ENCODE measurements at regions not wholly inside any gene's neighbourhood (a gene's known extent, or its start where the extent isn't known, plus 50 kb on each side); places are given as distances from the start of the nearest gene placed in this dataset.
"Not testable (repeated sequence)": the region's sequence is repeated elsewhere in the genome, so short reads cannot be mapped to it uniquely, and the experiment has no call there.

DNA sequence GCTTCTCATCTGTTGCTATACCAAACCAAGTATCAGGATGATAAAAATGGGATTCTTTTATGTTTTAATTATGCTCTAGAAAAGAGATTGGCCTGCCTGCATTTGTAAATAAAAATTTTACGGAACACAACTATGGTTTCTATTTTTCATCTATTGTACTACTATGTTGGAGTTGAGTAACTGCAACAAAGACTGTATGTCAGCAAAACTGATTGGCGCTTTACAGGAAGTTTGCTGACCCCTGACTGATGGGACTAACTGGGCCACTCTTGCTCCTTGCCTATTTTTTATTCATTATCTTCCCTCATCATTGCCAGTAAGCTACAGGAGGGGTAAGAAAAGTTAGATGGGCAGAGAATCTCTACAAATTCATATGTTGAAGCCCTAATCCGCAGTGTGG, 242.3 kb downstream of the FSIP2 start:
- no peak overlapping the region for H3K27ac ChIP-seq
- DNase-seq (ENCODE audit: low read depth, low spot score), result no peak

DNA sequence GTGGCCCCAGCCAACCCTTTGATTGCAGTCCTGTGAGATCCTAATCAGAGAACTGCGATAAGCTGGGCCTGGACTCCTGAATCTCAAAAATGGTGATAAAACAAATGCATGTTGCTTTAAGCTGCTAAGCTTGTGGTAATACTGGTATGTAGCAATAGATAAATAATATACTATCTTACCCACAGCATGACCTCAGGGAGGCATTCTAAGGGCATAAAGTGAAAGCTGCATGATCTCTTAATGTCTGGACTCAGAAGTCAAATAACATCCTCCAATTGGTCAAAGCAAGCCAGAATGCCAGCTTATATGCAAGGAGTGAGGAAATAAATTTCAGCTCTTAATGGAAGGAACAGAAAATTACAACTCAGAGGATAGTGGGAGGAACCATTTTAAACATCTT, 246.1 kb downstream of the FSIP2 start:
- no peak for DNase-seq (ENCODE audit: low read depth, low spot score)
- H3K27ac ChIP-seq, result no peak overlapping the region

DNA sequence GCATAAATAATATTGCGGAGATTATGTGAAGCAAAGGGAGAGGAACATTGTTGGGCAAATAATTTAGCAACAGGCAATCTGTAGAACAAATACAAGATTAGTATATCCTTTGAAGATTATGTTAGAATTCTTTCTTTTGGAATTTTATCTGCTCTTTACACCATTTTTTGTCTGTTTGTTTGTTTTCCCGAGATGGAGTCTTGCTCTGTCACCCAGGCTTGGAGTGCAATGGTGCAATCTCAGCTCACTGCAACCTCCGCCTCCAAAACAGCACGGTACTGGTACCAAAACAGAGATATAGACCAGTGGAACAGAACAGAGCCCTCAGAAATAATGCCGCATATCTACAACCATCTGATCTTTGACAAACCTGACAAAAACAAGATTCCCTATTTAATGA, 250.3 kb downstream of the FSIP2 start:
- DNase-seq (ENCODE audit: low read depth, low spot score), result not testable (repeated sequence)

DNA sequence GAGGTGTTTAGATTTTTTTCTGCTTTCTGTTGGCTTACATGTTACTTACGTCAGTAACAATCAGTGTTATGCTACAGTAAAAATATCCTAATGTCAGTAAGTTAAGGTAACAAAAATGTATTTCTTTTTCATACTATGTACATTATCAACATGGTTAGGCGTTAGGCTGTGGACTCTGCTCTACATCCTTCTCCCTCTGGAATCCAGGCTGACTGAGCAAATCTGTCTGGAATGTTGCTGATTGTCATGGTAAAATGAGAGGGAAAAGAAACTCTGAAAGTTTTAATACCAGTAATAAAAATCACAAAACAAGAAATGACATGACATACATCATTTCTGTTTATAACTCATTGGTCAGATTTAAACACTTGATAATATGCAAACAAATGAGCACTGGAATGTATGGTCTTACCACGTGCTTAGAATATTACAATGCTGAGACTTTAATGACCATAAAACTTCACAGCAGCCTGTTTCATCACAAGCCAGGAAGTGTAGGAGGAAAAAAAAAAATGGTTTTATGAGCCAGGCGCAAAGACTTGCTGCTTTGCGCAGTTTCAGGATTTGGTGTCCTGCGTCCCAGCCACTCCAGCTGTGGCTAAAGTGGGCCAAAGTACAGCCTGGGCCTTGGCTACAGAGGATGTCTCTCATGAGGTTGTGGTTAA, 252.4 kb downstream of the FSIP2 start:
- H3K27ac ChIP-seq, result no peak overlapping the region
- DNase-seq (ENCODE audit: low read depth, low spot score), result peak; percentile 48

More for the DNA sequence above, 250.3 kb downstream of the FSIP2 start:
- H3K27ac ChIP-seq, result not testable (repeated sequence)

DNA sequence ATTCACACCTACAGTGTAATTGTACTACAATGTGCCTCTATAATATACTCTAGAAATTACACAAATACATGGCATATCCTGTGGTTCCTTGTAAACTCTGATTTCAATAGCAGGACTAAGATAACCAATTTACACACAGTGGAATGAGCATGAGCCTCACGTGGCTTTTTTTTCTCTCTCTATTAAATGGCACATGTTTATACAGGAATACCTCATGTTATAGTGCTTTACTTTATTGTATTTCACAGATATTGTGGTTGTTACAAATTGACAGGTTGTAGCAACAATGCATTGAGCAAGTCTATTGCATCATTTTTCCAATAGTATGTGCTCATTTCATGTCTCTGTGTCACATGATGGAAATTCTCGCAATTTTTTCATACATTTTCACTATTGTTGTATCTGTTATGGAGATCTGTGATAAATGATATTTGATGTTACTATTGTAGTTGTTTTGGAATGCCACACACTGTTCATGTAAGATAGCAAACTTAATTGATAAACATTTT, 260.0 kb downstream of the FSIP2 start:
- no peak overlapping the region for H3K27ac ChIP-seq
- DNase-seq (ENCODE audit: low read depth, low spot score), result no peak

DNA sequence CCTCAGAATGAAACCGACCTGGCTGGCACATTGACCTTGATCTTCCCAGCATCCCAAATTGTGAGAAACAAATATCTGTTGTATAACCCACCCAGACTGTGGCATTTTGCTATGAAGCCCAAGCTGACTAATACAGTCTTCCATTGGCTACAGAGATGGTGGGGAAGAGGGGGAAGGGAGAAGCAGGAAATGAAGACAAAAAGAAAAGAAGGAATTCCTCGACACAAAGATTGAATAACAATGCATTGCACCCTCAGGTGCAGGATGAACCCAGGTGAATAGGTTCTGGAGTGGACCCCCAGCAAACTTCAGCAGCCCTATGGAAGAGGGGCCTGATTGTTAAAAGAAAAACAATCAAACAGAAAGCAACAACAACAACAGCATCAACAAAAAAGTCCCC, 270.7 kb downstream of the FSIP2 start:
- H3K27ac ChIP-seq, result no peak overlapping the region
- DNase-seq (ENCODE audit: low read depth, low spot score), result no peak

DNA sequence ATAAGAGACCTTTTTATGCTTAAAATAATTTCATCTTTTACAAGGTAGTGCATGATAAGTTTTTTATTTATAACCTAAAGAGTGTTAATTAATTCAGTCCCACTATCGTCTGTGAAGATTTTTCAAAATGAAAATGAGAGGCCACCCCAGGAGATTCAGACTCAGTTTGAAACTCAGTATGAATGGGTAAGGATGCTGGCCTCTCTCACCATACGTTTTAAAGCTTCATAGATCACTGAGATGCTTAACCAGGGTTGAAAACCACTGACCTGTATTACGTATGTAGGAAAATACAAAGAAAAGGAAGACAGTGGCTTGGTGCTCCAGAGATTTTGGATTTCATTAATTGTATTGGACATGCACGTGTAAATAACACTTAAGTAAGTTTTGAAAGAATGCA, 278.7 kb downstream of the FSIP2 start:
- H3K27ac ChIP-seq, result no peak overlapping the region
- DNase-seq (ENCODE audit: low read depth, low spot score), result no peak

DNA sequence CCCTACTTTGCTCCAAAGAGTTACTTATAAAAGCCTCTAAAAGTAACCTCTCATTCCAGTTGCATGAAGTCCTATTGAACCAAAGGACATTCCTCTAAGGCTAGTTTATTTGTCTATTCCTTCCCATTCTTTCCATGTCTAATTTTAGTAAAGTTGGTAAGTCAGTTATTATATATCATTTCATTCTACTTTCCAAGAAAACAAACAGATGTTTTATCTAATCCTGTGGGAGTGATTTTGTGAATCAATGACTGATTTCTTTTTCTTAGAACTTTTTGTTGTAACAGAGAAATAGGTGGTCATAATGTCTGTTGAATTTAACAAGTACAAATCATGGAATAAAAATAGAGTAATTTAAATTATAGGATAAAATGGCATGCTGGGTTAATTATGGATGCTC, 286.3 kb downstream of the FSIP2 start:
- no peak for DNase-seq (ENCODE audit: low read depth, low spot score)
- H3K27ac ChIP-seq, result no peak overlapping the region

DNA sequence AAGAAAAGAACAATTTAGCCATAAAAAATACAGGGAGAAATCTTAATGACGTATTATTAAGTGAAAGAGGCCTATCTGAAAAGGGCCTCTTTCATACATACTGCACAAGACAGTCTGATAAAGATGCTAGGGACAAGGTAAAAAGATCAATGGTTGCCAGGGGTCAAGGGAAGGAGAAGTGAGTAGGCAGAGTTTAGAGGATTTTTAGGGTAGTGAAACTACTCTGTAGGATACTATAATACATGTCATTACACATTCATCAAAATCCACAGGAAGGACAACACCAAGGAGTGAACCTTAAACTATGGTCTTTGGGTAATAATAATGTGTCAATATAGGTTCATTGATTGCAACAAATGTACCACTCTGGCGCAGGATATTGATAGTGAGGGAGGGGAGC, 289.3 kb downstream of the FSIP2 start:
- no peak for DNase-seq (ENCODE audit: low read depth, low spot score)
- H3K27ac ChIP-seq, result no peak overlapping the region

DNA sequence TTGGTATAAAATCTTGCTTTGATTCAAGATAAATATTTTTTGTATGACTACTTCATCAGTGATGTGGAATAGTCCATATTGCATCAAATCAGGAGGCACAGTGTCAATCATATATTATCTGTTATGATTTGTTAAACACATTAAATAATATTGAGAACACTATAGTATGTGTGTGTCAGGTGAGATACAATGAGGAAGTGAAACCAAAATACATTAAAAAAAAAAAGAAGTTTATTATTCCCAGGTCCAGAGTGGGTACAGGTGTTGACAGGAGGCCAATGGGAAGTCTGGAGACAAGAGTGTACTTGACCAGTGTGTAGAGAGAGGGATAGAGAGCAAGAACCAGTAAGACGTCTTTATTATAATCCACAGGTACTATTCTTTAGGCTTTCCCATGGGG, 292.6 kb downstream of the FSIP2 start:
- no peak for DNase-seq (ENCODE audit: low read depth, low spot score)
- H3K27ac ChIP-seq, result no peak overlapping the region

DNA sequence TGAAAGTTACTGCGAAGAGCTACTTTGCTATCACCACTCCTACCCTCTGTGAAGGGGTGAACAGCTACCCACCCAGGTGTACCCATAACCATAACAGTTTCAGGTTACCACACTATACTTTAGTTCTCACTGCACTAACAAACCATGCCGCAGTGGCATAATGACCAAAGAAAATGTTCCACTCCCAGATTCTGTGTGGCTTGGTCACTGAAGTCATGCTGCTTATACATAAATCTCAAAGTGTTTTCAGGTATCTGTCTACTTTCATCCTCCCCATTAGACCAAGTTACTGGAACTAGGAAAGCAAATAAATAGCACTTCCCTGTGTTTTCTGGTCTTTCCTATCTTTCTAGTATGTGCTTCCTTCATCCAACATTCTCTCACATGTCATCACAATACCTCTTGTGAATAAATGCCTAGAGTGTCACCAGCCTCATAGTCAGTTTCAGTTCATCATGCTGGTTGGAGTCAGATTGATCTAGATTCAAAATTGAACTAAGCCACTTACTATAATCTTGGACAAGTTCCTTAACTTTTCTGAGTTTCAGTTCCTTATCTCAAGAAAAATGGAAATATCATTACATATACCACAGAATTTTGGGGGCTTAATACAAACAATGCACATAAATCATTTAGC, 293.6 kb downstream of the FSIP2 start:
- H3K27ac ChIP-seq, result no peak overlapping the region
- DNase-seq (ENCODE audit: low read depth, low spot score), result no peak

DNA sequence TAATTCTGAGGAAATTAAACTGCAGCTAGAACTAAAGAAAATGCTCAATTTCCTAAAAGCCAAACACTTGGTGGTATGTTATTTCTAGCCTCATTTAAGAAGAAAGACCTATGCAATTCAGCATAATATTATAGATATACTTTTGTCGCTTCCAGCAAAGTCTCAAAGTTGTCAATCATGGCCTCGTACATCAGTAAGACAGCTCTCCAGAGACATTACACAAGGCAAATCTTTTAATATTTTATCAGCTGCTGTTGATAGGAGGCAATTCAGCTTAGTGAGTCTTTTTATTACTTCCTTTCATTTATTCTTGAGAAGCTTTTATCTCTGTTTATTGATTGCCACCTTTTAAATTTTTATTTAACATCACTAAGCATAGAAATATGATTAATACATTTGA, 294.3 kb downstream of the FSIP2 start:
- no peak overlapping the region for H3K27ac ChIP-seq
- DNase-seq (ENCODE audit: low read depth, low spot score), result no peak

DNA sequence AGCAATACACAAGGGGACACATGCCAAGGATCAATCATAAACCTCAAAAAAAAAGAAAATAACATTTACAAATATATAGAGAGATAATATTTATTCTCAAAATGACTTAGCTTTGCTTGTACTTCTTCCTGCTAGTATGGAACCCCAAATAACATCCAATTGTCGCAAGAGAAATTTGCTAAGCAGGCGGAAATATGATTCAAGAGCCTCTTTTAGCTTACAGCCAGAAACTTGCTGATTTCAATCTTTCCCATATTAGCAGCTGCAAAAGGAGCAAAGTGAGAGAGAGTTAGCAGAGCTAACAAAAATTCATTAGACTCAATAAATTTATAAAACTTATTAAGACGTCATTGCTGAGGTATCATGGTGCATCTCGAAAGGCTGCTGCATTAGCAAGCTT, 294.9 kb downstream of the FSIP2 start:
- no peak overlapping the region for H3K27ac ChIP-seq
- DNase-seq (ENCODE audit: low read depth, low spot score), result no peak

DNA sequence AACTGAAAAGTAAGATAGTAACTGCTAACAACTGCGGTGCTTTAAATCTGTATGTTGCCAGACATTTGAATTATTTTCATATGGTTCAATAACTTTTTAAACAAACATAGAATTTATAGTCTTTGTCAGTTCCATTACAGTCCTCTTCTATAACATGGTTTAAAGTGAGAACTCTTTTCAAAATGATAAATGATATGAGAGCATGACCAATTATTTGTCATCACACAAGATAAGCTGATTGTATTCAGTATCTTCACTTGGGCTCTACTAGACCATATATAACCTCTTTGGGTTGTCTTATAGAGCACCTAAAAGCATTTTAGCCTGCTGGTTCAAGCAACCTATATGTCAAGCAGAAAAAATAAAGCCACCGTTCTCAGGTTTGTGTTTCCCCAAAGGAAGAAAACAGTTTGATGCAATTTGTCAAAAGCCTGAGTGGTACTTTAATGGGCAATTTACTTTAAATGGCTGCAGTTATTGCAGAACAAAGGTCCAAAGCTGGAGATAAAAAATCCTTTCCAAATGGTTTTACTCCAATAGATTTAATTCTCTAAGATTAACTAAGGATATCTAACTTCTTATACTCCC, 298.4 kb downstream of the FSIP2 start:
- DNase-seq (ENCODE audit: low read depth, low spot score), result no peak
- no peak overlapping the region for H3K27ac ChIP-seq

DNA sequence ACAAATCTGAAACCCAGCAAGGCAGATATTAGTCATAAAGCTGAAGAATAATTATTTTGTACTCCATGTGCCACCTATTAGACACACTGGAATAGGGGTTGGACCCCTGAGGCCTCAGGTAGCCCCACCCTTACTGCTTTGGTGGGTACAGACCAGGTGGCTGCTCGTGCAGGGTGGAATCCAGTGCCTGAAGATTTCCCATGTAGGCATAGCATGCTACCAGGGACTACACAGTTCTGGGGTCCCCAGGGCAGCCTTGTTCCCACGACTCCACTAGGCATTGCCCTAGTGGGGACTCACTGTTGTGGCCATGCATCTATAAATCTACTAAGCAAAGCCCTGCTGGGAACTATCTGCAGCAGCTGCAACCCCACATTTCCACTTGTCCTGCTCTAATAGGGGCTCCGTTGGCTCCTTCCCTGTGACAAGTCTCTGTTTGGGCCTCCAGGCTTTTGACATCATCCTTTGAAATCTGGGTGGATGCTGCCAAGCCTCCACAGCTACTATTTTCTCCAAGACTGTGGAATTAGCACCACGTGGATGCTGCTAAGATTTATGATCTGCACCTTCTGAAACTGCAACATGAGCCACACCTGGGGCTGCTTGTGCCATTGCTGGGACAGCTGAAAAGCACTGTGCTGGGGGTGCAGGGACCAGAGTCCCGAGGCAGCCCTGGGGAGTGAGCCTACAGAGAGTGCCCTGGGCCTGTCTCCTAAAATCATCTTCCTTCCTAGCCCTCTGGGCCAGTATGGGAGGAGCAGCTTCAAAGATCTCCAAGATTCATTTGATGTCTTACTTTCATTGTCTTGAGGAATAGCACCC, 303.8 kb downstream of the FSIP2 start:
- no peak overlapping the region for H3K27ac ChIP-seq

DNA sequence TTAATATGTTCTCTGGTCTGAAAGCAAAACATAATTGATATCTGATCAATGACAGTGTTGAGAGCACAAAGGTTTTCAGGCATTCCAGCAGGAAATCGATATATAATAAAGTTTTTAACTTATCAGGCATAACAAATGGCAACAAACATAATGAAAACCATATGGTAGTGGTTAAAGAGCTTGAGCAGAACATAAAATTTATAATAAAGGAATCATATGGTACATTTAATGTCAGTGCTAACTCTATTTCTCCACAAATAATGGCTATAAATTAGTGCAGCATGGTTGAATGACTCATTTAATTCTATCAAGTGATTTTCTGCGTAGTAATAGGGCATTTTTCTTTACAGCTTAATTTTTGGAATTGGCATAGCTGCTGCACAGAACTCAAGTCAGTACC, 306.2 kb downstream of the FSIP2 start:
- no peak for DNase-seq (ENCODE audit: low read depth, low spot score)
- no peak overlapping the region for H3K27ac ChIP-seq

More for the DNA sequence above, 303.8 kb downstream of the FSIP2 start:
- DNase-seq (ENCODE audit: low read depth, low spot score), result no peak

DNA sequence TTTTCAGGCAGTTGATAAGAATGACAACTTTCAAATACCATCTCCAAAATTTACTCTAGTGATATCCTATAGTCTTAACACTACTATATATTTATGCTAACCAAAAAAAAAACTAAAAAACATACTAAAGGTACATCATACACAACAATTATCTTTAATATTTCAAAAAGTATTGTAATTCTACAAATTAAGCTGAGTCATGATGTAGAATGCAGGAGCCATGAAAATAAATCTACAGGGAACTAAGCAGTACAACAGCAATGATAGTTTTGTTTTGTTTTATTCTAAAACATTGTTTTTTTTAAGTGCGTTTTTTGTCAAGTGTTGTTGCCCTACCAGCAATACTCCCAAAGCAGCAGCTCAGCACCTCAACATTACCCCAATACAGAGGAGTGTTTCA, 314.3 kb downstream of the FSIP2 start:
- no peak overlapping the region for H3K27ac ChIP-seq
- DNase-seq (ENCODE audit: low read depth, low spot score), result no peak

DNA sequence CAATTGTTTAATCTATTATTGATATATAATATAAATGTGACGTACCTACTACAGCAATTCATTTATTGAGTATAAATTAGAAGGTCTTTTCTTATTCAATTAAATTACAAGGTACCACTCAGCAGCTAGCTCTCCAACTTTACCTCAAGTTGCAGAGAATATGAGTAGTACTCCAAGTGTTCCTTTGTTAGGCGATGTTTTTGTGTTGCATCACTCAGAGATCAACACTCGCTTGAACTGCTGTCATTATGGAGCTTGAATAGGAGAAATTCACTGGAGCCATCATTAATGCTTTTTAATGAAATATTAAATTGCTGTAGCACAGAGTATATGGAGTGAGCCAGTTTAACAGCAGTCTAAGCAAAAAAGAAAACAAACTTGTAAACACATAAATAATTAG, 320.0 kb downstream of the FSIP2 start:
- H3K27ac ChIP-seq, result no peak overlapping the region
- no peak for DNase-seq (ENCODE audit: low read depth, low spot score)

DNA sequence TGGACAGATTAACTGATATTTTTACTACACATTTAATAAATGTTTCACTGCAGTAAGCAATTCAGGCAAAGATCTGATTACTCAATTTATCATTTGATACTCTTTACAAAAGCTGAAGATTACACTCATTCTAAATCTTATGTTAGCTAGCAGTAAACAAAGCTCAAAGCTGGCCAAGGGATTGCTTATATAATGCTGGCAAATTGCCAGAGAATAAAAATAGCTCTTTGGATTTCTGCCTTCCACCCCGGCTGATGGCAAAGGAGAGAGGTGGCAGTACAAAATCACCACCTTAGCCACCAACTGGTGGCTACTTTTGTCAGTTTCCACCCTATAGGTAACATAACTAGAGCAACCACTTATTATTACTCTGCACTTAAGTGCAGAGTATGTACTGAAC, 320.5 kb downstream of the FSIP2 start:
- DNase-seq (ENCODE audit: low read depth, low spot score), result no peak
- H3K27ac ChIP-seq, result no peak overlapping the region

DNA sequence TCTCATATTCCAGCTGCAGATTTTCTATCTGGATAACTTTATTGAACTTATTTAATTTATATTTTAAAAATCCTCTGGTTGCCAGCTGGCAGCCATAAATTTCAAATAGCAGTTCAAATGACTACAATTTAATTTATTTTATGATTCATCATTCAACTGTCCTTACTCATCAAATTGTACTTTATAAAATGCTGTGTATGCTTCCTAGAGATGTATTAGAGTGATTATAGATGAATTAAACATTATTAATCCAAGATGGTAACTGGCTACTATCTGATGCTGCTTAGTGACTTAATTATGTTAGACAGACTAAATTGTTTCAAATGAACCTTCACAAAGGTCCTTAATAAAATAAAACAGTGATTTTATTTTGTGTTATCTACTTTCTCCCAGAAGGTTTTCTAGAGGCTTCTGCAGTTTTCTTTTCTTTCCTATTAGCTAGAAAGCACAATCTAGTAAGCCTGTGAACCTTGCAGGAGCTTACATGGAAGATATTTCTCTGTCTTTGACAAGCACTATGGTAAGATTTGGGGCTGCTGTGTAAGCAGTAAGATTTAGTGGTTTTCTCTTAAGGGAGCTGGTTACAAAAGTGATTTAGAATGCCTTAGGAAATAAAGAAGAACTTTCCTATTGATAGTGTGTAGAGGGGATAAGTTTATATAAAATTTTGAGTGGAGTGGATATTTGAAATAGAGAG, 322.3 kb downstream of the FSIP2 start:
- no peak for DNase-seq (ENCODE audit: low read depth, low spot score)
- no peak overlapping the region for H3K27ac ChIP-seq

Measured in epithelial cell of prostate (primary cell).